ENCODE measurements at regions not wholly inside any gene's neighbourhood (a gene's known extent, or its start where the extent isn't known, plus 50 kb on each side); places are given as distances from the start of the nearest gene placed in this dataset.

GRCh38 chr22:19629720-19630419, 84.4 kb upstream of the SEPTIN5 start (continued):
- no peak for TF ChIP-seq CLOCK (CRISPR knock-in tag; IDR thresholded peaks at IDR 0.05; ENCODE audit: borderline replicate concordance)
- TF ChIP-seq E2F1 (CRISPR knock-in tag; IDR thresholded peaks at IDR 0.05) = peak; percentile 24; the same call in 1 of the 2 replicates
- peak; percentile 92; the same call in 1 of the 2 replicates for TF ChIP-seq LARP7 (IDR thresholded peaks at IDR 0.05)
- TF ChIP-seq CREBBP (IDR thresholded peaks at IDR 0.05; ENCODE audit: low read depth, low read length) = no peak
- no peak; a peak in 1 of 4 replicates for TF ChIP-seq NONO (IDR thresholded peaks at IDR 0.05; ENCODE audit: low read depth in 2 of 2, low read length in 1 of 2)
- peak; percentile 54; the same call in 1 of the 2 replicates for TF ChIP-seq TOE1 (IDR thresholded peaks at IDR 0.05; ENCODE audit: borderline replicate concordance)
- peak; percentile 98 for TF ChIP-seq TOE1 (CRISPR knock-in tag; IDR thresholded peaks at IDR 0.05; ENCODE audit: borderline replicate concordance, low read depth)
- no peak for TF ChIP-seq ZNF23 (CRISPR knock-in tag; IDR thresholded peaks at IDR 0.05)
- TF ChIP-seq CTBP1 (IDR thresholded peaks at IDR 0.05; ENCODE audit: borderline replicate concordance) = peak; percentile 90; the same call in 1 of the 2 replicates
- no peak for TF ChIP-seq ZFP30 (CRISPR knock-in tag; IDR thresholded peaks at IDR 0.05; ENCODE audit: borderline replicate concordance)
- no peak for TF ChIP-seq POU5F1 (IDR thresholded peaks at IDR 0.05; ENCODE audit: borderline replicate concordance, low read depth, low read length, partially characterized antibody)
- peak; percentile 64 for TF ChIP-seq ARID1B (IDR thresholded peaks at IDR 0.05)
- TF ChIP-seq HLTF (IDR thresholded peaks at IDR 0.05) = peak; percentile 80; the same call in 1 of the 2 replicates
- TF ChIP-seq ARHGAP35 (IDR thresholded peaks at IDR 0.05; ENCODE audit: partially characterized antibody) = no peak
- 0 out of 2 replicates have a peak, but pooled peaks have one; percentile 37 for TF ChIP-seq NBN (IDR thresholded peaks at IDR 0.05; ENCODE audit: low read depth)
- peak; percentile 87; the same call in 1 of the 2 replicates for TF ChIP-seq ZNF165 (CRISPR knock-in tag; IDR thresholded peaks at IDR 0.05; ENCODE audit: borderline replicate concordance)
- peak; percentile 76 for TF ChIP-seq VEZF1 (CRISPR knock-in tag; IDR thresholded peaks at IDR 0.05)
- TF ChIP-seq SRSF7 (optimal IDR thresholded peaks at IDR 0.05; ENCODE audit: low read depth, low read length) = no peak
- TF ChIP-seq EP400 (IDR thresholded peaks at IDR 0.05) = no peak
- no peak for TF ChIP-seq SREBF2 (CRISPR knock-in tag; IDR thresholded peaks at IDR 0.05)
- no peak for TF ChIP-seq ASH1L (IDR thresholded peaks at IDR 0.05; ENCODE audit: borderline replicate concordance, low read depth, partially characterized antibody)
- no peak for TF ChIP-seq TGIF2 (CRISPR knock-in tag; IDR thresholded peaks at IDR 0.05)
